Small intestine (tissue), 7 donors: ENCODE measurements at regions not wholly inside any gene's neighbourhood (a gene's known extent, or its start where the extent isn't known, plus 50 kb on each side); places are given as distances from the start of the nearest gene placed in this dataset.
A peak's percentile ranks its signal among the peaks of the same experiment; 100 is the strongest.

Experiments used
- DNase-seq, 2 donors: peaks; one replicate each; pipeline versions ENCODE4 v3.0.0 to v3.0.0-alpha.2; 2013
- FAIRE-seq: peaks from 2 replicates; lab custom pipeline; 2012; peaks lifted over from hg19 to GRCh38; lab: Jason Lieb, UNC
- H3K27ac ChIP-seq, 3 donors: one replicate each; pipeline ENCODE4 v1.5.1; 2013; ENCODE audit warnings: low read length in 2 of 3, mild to moderate bottlenecking in 2 of 3, control low read depth in 1 of 3, inconsistent platforms in 1 of 3, low read depth in 1 of 3, moderate library complexity in 1 of 3
- H3K27me3 ChIP-seq, 3 donors: one replicate each; pipeline ENCODE4 v1.6.1; 2013; ENCODE audit warnings: low read length in 3 of 3, inconsistent platforms in 1 of 3; ENCODE audit not compliant: control insufficient read depth in 3 of 3, insufficient read depth in 3 of 3
- H3K36me3 ChIP-seq, 3 donors: one replicate each; pipeline ENCODE4 v1.6.1; 2013; ENCODE audit warnings: low read length in 3 of 3, inconsistent platforms in 1 of 3, low read depth in 1 of 3, mild to moderate bottlenecking in 1 of 3, moderate library complexity in 1 of 3; ENCODE audit not compliant: control insufficient read depth in 3 of 3, insufficient read depth in 2 of 3
- H3K4me1 ChIP-seq, 3 donors: one replicate each; pipeline ENCODE4 v1.6.1; 2013; ENCODE audit warnings: low read length in 2 of 3, inconsistent platforms in 1 of 3, low read depth in 1 of 3, mild to moderate bottlenecking in 1 of 3, moderate library complexity in 1 of 3; ENCODE audit not compliant: control insufficient read depth in 3 of 3, insufficient read depth in 2 of 3
- H3K4me3 ChIP-seq, 3 donors: one replicate each; pipeline ENCODE4 v1.5.1; 2013; ENCODE audit warnings: low read length in 3 of 3, control low read depth in 1 of 3, inconsistent platforms in 1 of 3, low read depth in 1 of 3, mild to moderate bottlenecking in 1 of 3, moderate library complexity in 1 of 3
- H3K9me3 ChIP-seq, 2 donors: one replicate each; pipeline ENCODE4 v1.6.1; 2013; ENCODE audit warnings: low read depth in 1 of 2, low read length in 1 of 2; ENCODE audit not compliant: control insufficient read depth in 2 of 2, insufficient read depth in 1 of 2
- WGBS, 3 donors: extraction: QIAGEN DNeasy Blood & Tissue Kit; methylation state at CpG; one replicate each; pipeline ENCODE4 v1.1.7; 2013; 5-methylcytosine and 5-hydroxymethylcytosine counted together
- donor health status: healthy with polysubstance abuse.
- donor health status: control.
- donor health status: control.
- donor health status: Bipolar disorder and iron deficiency.
- donor health status: healthy.

DNA sequence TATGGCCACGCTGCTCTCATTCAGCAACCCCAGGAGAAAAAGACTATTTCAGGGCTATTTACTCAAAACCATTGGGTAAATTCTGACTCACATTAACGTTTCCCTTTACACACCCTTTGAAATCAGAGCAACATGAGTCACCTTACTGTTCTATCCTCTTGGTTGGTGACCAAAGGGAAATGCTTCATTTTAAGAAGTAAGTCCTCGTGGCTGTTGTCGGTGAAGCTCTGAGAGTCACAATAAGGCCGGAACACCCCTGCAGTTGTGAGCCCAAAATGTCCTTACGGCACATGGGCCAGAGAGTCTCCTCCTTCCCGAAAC is 56.3 kb upstream of the SPRY1 start:
- WGBS, 3 donors: 72 to 74% (median 72%) methylated on average over 7 of the region's 7 CpGs
- no peak for FAIRE-seq
- H3K4me1 ChIP-seq: peaks cover 0 to 2% (median 0%) of the 10 kb centered on the region in 3 donors
- H3K9me3 ChIP-seq: peaks cover 0 to 5% of the 10 kb centered on the region in 2 donors
- no peak overlapping the region for H3K27ac ChIP-seq
- H3K36me3 ChIP-seq: no peaks in the 10 kb centered on the region
- DNase-seq: no peak
- no peaks in the 10 kb centered on the region for H3K27me3 ChIP-seq
- no peak overlapping the region for H3K4me3 ChIP-seq

DNA sequence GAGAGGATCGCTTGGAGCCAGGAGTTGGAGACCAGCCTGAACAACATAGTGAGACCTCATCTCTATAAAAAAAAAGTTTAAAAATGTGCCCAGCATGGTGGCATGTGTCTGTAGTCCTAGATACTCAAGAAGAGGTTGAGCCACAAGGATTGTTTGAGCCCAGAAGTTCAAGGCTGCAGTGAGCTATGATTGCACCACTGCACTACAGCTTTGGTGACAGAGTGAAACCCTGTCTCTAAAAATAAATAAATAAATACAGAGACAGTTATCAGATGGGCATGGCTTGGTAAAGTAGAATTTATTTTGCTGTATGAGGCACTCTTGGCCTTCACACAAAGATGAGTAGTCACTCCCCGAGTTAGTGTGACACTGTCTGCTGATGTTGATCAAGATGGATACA is 54.1 kb upstream of the SPRY1 start:
- H3K27ac ChIP-seq: peak overlapping the region in 1 of 3 donors; percentile 52
- H3K36me3 ChIP-seq: no peaks in the 10 kb centered on the region
- no peak for FAIRE-seq
- DNase-seq: no peak
- H3K27me3 ChIP-seq: no peaks in the 10 kb centered on the region
- H3K9me3 ChIP-seq: no peaks in the 10 kb centered on the region
- WGBS, 3 donors: 83 to 92% (median 88%) methylated on average over 2 of the region's 2 CpGs
- no peak overlapping the region for H3K4me3 ChIP-seq
- peaks cover 0 to 3% (median 0%) of the 10 kb centered on the region in 3 donors for H3K4me1 ChIP-seq

- FAIRE-seq (no peak), DNase-seq (no peak)
- no peak overlapping the region for H3K4me3 ChIP-seq
- H3K27ac ChIP-seq: peak overlapping the region in 1 of 3 donors; percentile 52
- peaks cover 0 to 3% (median 0%) of the 10 kb centered on the region in 3 donors for H3K4me1 ChIP-seq
- H3K9me3 ChIP-seq: no peaks in the 10 kb centered on the region
- no peaks in the 10 kb centered on the region for H3K27me3 ChIP-seq
- 91 to 93% (median 91%) methylated on average over 13 of the region's 13 CpGs for WGBS, 3 donors
- H3K36me3 ChIP-seq: no peaks in the 10 kb centered on the region
These were observed 53.1 kb upstream of the SPRY1 start for GRCh38 chr4:123343400-123344041.

DNA sequence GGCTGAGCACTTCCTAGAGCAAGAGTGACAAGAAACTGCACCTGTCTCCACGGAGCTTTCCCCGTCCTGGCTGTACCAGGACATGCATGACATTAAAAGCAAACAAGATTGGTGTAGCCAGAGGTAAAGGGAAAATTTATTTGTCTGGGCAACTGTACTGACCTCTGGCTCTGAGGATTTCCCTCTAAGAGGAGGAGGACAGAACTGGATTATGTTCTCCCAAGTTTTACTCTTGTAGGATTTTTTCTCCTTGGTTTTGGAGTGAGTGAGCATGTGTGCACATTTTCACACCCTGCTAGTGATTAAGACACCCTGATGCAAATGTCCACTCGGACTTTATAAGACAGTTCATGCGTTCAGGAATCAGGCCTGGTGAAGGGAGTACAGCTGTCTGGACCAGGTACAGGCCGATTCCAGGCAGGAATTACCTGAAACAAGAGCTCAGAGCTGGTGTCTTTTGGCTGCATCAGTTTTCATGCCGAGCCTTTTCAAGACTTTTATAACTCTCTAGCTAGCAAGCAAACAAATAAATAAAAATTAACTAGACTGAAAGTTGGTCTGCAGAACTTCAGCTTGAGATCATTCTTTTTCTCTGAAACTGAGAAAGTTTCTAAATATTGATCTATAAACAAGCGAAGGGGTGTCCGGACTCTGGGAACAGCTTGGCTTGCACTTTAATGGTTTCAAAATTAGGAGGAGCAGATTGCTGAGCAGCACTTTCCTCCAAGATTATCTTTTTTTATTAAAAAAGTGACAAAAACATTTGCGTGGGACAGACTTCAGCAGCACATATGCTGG is 51.3 kb upstream of the SPRY1 start:
- Histone ChIP-seq H3K4me3 (no peak overlapping the region), H3K4me1 (peaks cover 0 to 13% (median 0%) of the 10 kb centered on the region in 3 donors), H3K27ac (no peak overlapping the region), H3K27me3 (no peaks in the 10 kb centered on the region), H3K9me3 (no peaks in the 10 kb centered on the region), H3K36me3 (no peaks in the 10 kb centered on the region)
- DNase-seq (no peak), FAIRE-seq (no peak)
- 61 to 65% (median 63%) methylated on average over 9 of the region's 9 CpGs for WGBS, 3 donors

DNA sequence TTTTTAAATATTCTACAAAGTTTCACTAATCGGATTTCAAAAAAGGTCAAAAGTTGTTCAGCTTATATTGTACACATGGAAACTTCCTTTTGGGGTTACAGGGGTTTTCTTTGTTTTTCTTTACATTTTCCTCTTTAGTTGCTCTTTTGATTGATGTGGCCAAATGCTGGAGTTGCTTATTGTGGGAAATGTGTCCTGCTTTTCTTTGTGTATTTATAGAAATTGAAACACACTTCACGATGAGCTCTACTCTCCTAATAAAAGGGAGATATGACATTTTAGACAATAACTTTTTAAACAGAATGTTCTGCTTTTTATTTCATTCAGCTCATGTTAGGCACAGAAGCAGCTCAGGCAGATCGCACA is 50.7 kb upstream of the SPRY1 start:
- DNase-seq (no peak), FAIRE-seq (no peak)
- H3K9me3 ChIP-seq: no peaks in the 10 kb centered on the region
- H3K4me1 ChIP-seq: peaks cover 0 to 13% (median 0%) of the 10 kb centered on the region in 3 donors
- no peaks in the 10 kb centered on the region for H3K27me3 ChIP-seq
- no peak overlapping the region for H3K4me3 ChIP-seq
- WGBS, 3 donors: 55 to 82% (median 72%) methylated on average over 3 of the region's 3 CpGs
- H3K36me3 ChIP-seq: no peaks in the 10 kb centered on the region
- H3K27ac ChIP-seq: no peak overlapping the region

- Histone ChIP-seq H3K36me3 (no peaks in the 10 kb centered on the region), H3K9me3 (no peaks in the 10 kb centered on the region), H3K27me3 (no peaks in the 10 kb centered on the region), H3K27ac (no peak overlapping the region), H3K4me3 (no peak overlapping the region), H3K4me1 (peaks cover 0 to 13% (median 0%) of the 10 kb centered on the region in 3 donors)
- no peak for DNase-seq
- FAIRE-seq: no peak
- 61 to 86% (median 72%) methylated on average over 7 of the region's 7 CpGs for WGBS, 3 donors
These were observed 50.2 kb upstream of the SPRY1 start for GRCh38 chr4:123346330-123346940.
